ENCODE measurements at regions not wholly inside any gene's neighbourhood (a gene's known extent, or its start where the extent isn't known, plus 50 kb on each side); places are given as distances from the start of the nearest gene placed in this dataset.

GRCh38 chr12:107360033-107360432 is 266.7 kb upstream of the CRY1 start:
- TF ChIP-seq CTCF (IDR thresholded peaks at IDR 0.05; ENCODE audit: low read length), result no peak
- no peak for TF ChIP-seq EZH2 (IDR thresholded peaks at IDR 0.05; ENCODE audit: borderline replicate concordance, low read length)

Data from OCI-LY1 (cell line).